ENCODE measurements at regions not wholly inside any gene's neighbourhood (a gene's known extent, or its start where the extent isn't known, plus 50 kb on each side); places are given as distances from the start of the nearest gene placed in this dataset.

DNA sequence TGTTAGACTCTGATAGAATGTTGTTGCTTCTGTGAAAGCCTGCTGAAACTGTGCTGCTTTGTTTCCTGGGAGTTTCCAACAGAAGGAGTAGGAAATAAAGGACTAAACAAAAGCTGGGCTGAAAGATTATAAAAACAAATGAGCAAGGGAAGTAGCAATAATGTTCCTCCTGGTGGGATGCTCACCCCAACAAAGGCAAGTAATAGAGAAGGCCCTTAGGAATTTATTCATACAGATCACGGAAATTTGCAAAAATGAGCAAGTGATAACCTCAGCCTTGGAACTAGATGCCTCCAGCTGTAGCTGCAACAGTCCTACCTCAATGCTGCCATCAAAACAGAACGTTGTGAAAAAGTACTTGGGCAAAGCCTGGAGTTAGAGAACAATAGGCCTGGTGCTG lies 1248.0 kb upstream of the C9orf72 start:
- no peak for DNase-seq
- H3K27me3 ChIP-seq (replicated peaks; ENCODE audit: insufficient read depth, low read length): no peaks in the 10 kb centered on the region
- H3K27ac ChIP-seq (ENCODE audit: low read length): no peak overlapping the region
- H3K4me2 ChIP-seq (ENCODE audit: low read depth, low read length): no peak overlapping the region
- no peak overlapping the region for H3K4me3 ChIP-seq (ENCODE audit: low read length)
- no peaks in the 10 kb centered on the region for H3K36me3 ChIP-seq (replicated peaks; ENCODE audit: insufficient read depth, low read length)
- H3K4me1 ChIP-seq (ENCODE audit: low read length): no peaks in the 10 kb centered on the region
- H3K9me3 ChIP-seq (replicated peaks; ENCODE audit: insufficient read depth, low read length): no peaks in the 10 kb centered on the region
- TF ChIP-seq, protein P1, sequence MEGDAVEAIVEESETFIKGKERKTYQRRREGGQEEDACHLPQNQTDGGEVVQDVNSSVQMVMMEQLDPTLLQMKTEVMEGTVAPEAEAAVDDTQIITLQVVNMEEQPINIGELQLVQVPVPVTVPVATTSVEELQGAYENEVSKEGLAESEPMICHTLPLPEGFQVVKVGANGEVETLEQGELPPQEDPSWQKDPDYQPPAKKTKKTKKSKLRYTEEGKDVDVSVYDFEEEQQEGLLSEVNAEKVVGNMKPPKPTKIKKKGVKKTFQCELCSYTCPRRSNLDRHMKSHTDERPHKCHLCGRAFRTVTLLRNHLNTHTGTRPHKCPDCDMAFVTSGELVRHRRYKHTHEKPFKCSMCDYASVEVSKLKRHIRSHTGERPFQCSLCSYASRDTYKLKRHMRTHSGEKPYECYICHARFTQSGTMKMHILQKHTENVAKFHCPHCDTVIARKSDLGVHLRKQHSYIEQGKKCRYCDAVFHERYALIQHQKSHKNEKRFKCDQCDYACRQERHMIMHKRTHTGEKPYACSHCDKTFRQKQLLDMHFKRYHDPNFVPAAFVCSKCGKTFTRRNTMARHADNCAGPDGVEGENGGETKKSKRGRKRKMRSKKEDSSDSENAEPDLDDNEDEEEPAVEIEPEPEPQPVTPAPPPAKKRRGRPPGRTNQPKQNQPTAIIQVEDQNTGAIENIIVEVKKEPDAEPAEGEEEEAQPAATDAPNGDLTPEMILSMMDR (IDR thresholded peaks at IDR 0.05; ENCODE audit: low read length): no peak
- TF ChIP-seq EZH2phosphoT487 (IDR thresholded peaks at IDR 0.05; ENCODE audit: low read length) (no peak), EZH2 (optimal IDR thresholded peaks at IDR 0.05; ENCODE audit: low read depth, low read length) (no peak)
- H2AFZ ChIP-seq (ENCODE audit: low read length): no peak overlapping the region
- no peaks in the 10 kb centered on the region for H4K20me1 ChIP-seq (ENCODE audit: insufficient read depth, low read length)
- no peaks in the 10 kb centered on the region for H3K9me2 ChIP-seq (replicated peaks; ENCODE audit: insufficient read depth, low read length)
- H3K79me2 ChIP-seq (ENCODE audit: low read length): no peaks in the 10 kb centered on the region
- no peak overlapping the region for H3K9ac ChIP-seq (ENCODE audit: low read length)
- H3F3A ChIP-seq (ENCODE audit: insufficient read depth, low read length): no peaks in the 10 kb centered on the region

DNA sequence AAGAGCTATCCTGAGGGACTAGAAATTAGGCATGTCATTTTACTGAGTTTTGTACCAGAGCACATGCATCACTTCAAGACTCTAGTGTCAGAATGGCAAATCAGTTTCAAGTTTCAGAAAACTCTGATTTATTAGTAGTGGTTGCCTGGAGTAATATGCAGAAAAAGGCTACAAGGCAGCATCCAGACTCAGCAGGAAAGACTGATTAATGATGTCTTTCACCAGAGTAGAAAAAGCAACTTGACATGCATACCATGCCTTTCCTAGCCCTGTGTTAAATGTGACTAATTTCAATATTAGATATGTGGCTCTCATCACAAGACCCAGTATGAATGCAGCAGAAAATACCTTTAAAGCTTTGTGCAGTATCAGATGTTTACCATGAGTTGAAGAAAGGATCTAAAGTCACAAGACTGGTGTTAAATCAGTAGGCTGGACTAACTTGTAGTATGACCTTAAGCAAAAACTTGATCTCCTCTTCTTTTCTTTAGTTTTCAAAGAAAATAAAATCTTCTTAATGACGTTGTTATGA lies 1251.2 kb upstream of the C9orf72 start:
- Histone ChIP-seq H3K27ac (ENCODE audit: low read length) (no peak overlapping the region), H3K4me1 (ENCODE audit: low read length) (no peaks in the 10 kb centered on the region), H4K20me1 (ENCODE audit: insufficient read depth, low read length) (no peaks in the 10 kb centered on the region), H3K9me2 (replicated peaks; ENCODE audit: insufficient read depth, low read length) (no peaks in the 10 kb centered on the region), H3K4me2 (ENCODE audit: low read depth, low read length) (no peak overlapping the region), H3K36me3 (replicated peaks; ENCODE audit: insufficient read depth, low read length) (no peaks in the 10 kb centered on the region), H3K9me3 (replicated peaks; ENCODE audit: insufficient read depth, low read length) (no peaks in the 10 kb centered on the region), H3K79me2 (ENCODE audit: low read length) (no peaks in the 10 kb centered on the region), H3K9ac (ENCODE audit: low read length) (no peak overlapping the region), H2AFZ (ENCODE audit: low read length) (no peak overlapping the region), H3K27me3 (replicated peaks; ENCODE audit: insufficient read depth, low read length) (no peaks in the 10 kb centered on the region), H3K4me3 (ENCODE audit: low read length) (no peak overlapping the region), H3F3A (ENCODE audit: insufficient read depth, low read length) (no peaks in the 10 kb centered on the region)
- no peak for DNase-seq
- TF ChIP-seq EZH2phosphoT487 (IDR thresholded peaks at IDR 0.05; ENCODE audit: low read length) (no peak), EZH2 (optimal IDR thresholded peaks at IDR 0.05; ENCODE audit: low read depth, low read length) (no peak)
- TF ChIP-seq, protein P1 (IDR thresholded peaks at IDR 0.05; ENCODE audit: low read length): no peak

DNA sequence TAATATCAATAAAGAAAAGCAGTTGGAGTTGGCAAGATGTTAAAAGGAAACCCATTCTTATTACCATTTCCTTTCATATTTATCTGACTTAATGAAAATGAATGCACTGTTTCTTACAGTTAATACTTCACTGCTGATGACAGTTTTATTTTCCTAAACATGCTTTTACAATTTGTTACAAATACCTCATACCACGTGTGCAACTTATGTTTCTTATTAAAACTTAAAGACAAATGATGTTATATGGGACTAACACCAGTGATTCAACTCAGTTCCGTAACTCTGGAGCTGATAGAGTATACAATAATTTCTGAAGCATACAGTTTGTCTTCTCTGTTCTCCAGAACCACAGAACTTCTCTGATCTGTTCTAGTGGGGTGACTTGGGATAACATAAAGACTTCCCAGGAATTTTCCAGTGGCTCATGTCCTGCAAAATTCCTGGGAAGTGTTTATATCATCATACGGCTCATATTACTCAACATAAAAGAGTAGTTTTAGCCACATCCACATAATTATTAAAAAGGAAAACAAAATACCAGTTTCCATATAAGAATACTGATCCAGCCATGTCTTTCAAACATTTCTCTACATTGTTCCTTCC lies 1259.0 kb upstream of the C9orf72 start:
- H3K36me3 ChIP-seq (replicated peaks; ENCODE audit: insufficient read depth, low read length): no peaks in the 10 kb centered on the region
- no peak overlapping the region for H3K4me3 ChIP-seq (ENCODE audit: low read length)
- H3K4me1 ChIP-seq (ENCODE audit: low read length): no peaks in the 10 kb centered on the region
- H4K20me1 ChIP-seq (ENCODE audit: insufficient read depth, low read length): no peaks in the 10 kb centered on the region
- TF ChIP-seq EZH2phosphoT487 (IDR thresholded peaks at IDR 0.05; ENCODE audit: low read length): no peak
- TF ChIP-seq, protein P1 (IDR thresholded peaks at IDR 0.05; ENCODE audit: low read length): no peak
- TF ChIP-seq EZH2 (optimal IDR thresholded peaks at IDR 0.05; ENCODE audit: low read depth, low read length): no peak
- no peak for DNase-seq
- no peak overlapping the region for H3K9ac ChIP-seq (ENCODE audit: low read length)
- no peaks in the 10 kb centered on the region for H3K9me3 ChIP-seq (replicated peaks; ENCODE audit: insufficient read depth, low read length)
- no peaks in the 10 kb centered on the region for H3K9me2 ChIP-seq (replicated peaks; ENCODE audit: insufficient read depth, low read length)
- no peak overlapping the region for H2AFZ ChIP-seq (ENCODE audit: low read length)
- H3F3A ChIP-seq (ENCODE audit: insufficient read depth, low read length): no peaks in the 10 kb centered on the region
- H3K27me3 ChIP-seq (replicated peaks; ENCODE audit: insufficient read depth, low read length): no peaks in the 10 kb centered on the region
- no peak overlapping the region for H3K27ac ChIP-seq (ENCODE audit: low read length)
- H3K4me2 ChIP-seq (ENCODE audit: low read depth, low read length): no peak overlapping the region
- H3K79me2 ChIP-seq (ENCODE audit: low read length): no peaks in the 10 kb centered on the region
